WTC11 (cell line): ENCODE measurements at regions not wholly inside any gene's neighbourhood (a gene's known extent, or its start where the extent isn't known, plus 50 kb on each side); places are given as distances from the start of the nearest gene placed in this dataset.

Source experiments
- ATF2 ChIP-seq: sonication (generic); formaldehyde crosslinking; IDR thresholded peaks from 2 replicates; pipeline ENCODE4 v1.8.1; 2022; ENCODE audit warnings: low read depth, missing genetic modification reagents, borderline replicate concordance
- MAX ChIP-seq: sonication (generic); formaldehyde crosslinking; IDR thresholded peaks from 2 replicates; pipeline ENCODE4 v1.8.0; 2022; ENCODE audit warnings: mild to moderate bottlenecking, missing genetic modification reagents
- NR2C2 ChIP-seq: sonication (generic); formaldehyde crosslinking; IDR thresholded peaks from 2 replicates; pipeline ENCODE4 v1.8.0; 2022; ENCODE audit warnings: mild to moderate bottlenecking, missing genetic modification reagents
- SMAD4 ChIP-seq: sonication (generic); formaldehyde crosslinking; IDR thresholded peaks from 2 replicates; pipeline ENCODE4 v1.8.0; 2022; ENCODE audit warnings: mild to moderate bottlenecking, missing genetic modification reagents
- SP1 ChIP-seq: sonication (generic); formaldehyde crosslinking; conservative IDR thresholded peaks from 2 replicates; pipeline ENCODE4 v1.8.1; 2022; ENCODE audit warnings: missing genetic modification reagents
- STAT6 ChIP-seq: sonication (generic); formaldehyde crosslinking; conservative IDR thresholded peaks from 2 replicates; pipeline ENCODE4 v1.8.1; 2023; ENCODE audit warnings: mild to moderate bottlenecking, low read depth, missing genetic modification reagents, moderate library complexity
- TF ChIP-seq, protein P1 (sequence below): fragments of 200-600 bp; IDR thresholded peaks from 2 replicates; pipeline ENCODE4 v1.8.0; 2022; ENCODE audit warnings: antibody characterized with exemption
- TF ChIP-seq, protein P2 (sequence below): fragments of 250-450 bp; sonication (Bioruptor Pico); IDR thresholded peaks from 2 replicates; pipeline ENCODE4 v1.9.0; 2021; ENCODE audit warnings: mild to moderate bottlenecking
- TF ChIP-seq, protein P3 (sequence below): sonication (generic); formaldehyde crosslinking; conservative IDR thresholded peaks from 2 replicates; pipeline ENCODE4 v1.8.1; 2022; ENCODE audit warnings: mild to moderate bottlenecking, missing genetic modification reagents

DNA sequence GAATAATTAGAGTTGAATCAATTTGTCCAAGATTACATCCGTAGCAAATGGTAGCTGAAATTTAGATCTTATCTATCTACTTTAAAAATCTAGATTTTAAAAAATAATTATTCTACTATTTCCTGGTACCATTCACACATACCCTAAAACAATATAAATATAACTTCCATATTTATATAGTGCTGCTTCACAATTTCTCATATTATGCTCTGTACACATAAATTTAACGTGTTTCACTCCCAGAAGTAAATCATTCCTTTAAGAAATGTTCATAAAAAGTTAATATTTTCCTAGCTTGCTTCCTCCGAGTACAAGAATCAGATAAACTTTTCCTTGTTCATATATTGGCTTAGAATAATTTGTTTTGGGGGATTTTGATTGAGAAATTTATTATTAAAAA, 857.0 kb upstream of the SPRY2 start:
- TF ChIP-seq, protein P1, sequence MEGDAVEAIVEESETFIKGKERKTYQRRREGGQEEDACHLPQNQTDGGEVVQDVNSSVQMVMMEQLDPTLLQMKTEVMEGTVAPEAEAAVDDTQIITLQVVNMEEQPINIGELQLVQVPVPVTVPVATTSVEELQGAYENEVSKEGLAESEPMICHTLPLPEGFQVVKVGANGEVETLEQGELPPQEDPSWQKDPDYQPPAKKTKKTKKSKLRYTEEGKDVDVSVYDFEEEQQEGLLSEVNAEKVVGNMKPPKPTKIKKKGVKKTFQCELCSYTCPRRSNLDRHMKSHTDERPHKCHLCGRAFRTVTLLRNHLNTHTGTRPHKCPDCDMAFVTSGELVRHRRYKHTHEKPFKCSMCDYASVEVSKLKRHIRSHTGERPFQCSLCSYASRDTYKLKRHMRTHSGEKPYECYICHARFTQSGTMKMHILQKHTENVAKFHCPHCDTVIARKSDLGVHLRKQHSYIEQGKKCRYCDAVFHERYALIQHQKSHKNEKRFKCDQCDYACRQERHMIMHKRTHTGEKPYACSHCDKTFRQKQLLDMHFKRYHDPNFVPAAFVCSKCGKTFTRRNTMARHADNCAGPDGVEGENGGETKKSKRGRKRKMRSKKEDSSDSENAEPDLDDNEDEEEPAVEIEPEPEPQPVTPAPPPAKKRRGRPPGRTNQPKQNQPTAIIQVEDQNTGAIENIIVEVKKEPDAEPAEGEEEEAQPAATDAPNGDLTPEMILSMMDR: no peak
- TF ChIP-seq NR2C2 (CRISPR knock-in tag) (no peak), SP1 (CRISPR knock-in tag) (no peak), ATF2 (CRISPR knock-in tag) (no peak), SMAD4 (no peak), STAT6 (CRISPR knock-in tag) (no peak), MAX (CRISPR knock-in tag) (no peak)
- TF ChIP-seq, protein P2, sequence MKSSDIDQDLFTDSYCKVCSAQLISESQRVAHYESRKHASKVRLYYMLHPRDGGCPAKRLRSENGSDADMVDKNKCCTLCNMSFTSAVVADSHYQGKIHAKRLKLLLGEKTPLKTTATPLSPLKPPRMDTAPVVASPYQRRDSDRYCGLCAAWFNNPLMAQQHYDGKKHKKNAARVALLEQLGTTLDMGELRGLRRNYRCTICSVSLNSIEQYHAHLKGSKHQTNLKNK: no peak
- TF ChIP-seq, protein P3, sequence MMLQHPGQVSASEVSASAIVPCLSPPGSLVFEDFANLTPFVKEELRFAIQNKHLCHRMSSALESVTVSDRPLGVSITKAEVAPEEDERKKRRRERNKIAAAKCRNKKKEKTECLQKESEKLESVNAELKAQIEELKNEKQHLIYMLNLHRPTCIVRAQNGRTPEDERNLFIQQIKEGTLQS: no peak
